GM23248 (cell line): ENCODE measurements at regions not wholly inside any gene's neighbourhood (a gene's known extent, or its start where the extent isn't known, plus 50 kb on each side); places are given as distances from the start of the nearest gene placed in this dataset.
"Not testable (repeated sequence)": the region's sequence is repeated elsewhere in the genome, so short reads cannot be mapped to it uniquely, and the experiment has no call there.

ENCODE experiments used
- EZH2 ChIP-seq: fragments of 200-600 bp; sonication (generic); IDR thresholded peaks from 2 replicates; pipeline ENCODE4 v1.6.1; 2018; ENCODE audit warnings: antibody characterized with exemption, mild to moderate bottlenecking; ENCODE audit not compliant: insufficient read depth, poor library complexity, severe bottlenecking
- EZH2phosphoT487 ChIP-seq: fragments of 200-600 bp; sonication (generic); IDR thresholded peaks from 2 replicates; pipeline ENCODE4 v1.6.1; 2018; ENCODE audit warnings: antibody characterized with exemption, moderate library complexity, mild to moderate bottlenecking, low read depth; ENCODE audit not compliant: insufficient read depth

GRCh38 chr9:41053666-41054363 is 74.7 kb downstream of the FOXD4L6 start:
- TF ChIP-seq EZH2phosphoT487, EZH2: not testable (repeated sequence)
